Stimulated activated CD4-positive, alpha-beta T cell treated with anti-CD3 and anti-CD28 coated beads, Interleukin-4, amount 100 ng/mL, for 1 hour (primary cell): ENCODE measurements at regions not wholly inside any gene's neighbourhood (a gene's known extent, or its start where the extent isn't known, plus 50 kb on each side); places are given as distances from the start of the nearest gene placed in this dataset.
"Not testable (repeated sequence)": the region's sequence is repeated elsewhere in the genome, so short reads cannot be mapped to it uniquely, and the experiment has no call there.

Source experiments
- DNase-seq: peaks from one replicate; pipeline ENCODE4 v3.0.0-alpha.2; 2020

- DNase-seq, result no peak
Observed at GRCh38 chr5:15383469-15383868, 116.5 kb upstream of the FBXL7 start.

- no peak for DNase-seq
Observed at GRCh38 chr5:15383021-15383420, 117.0 kb upstream of the FBXL7 start.

GRCh38 chr5:15377573-15378340 lies 122.2 kb upstream of the FBXL7 start:
- DNase-seq, result no peak

GRCh38 chr5:15376803-15377202 lies 123.2 kb upstream of the FBXL7 start:
- no peak for DNase-seq

- DNase-seq, result no peak
Observed at GRCh38 chr5:15376088-15376487, 123.9 kb upstream of the FBXL7 start.

GRCh38 chr5:15375559-15375958 lies 124.4 kb upstream of the FBXL7 start:
- no peak for DNase-seq

- no peak for DNase-seq
Observed at GRCh38 chr5:15374886-15375285, 125.1 kb upstream of the FBXL7 start.

- DNase-seq, result no peak
Observed at GRCh38 chr5:15373151-15373550, 126.8 kb upstream of the FBXL7 start.

GRCh38 chr5:15371184-15371583 lies 128.8 kb upstream of the FBXL7 start:
- DNase-seq, result no peak

- DNase-seq, result no peak
Observed at GRCh38 chr5:15368835-15369234, 131.1 kb upstream of the FBXL7 start.

GRCh38 chr5:15367489-15367888 lies 132.5 kb upstream of the FBXL7 start:
- DNase-seq, result no peak

- no peak for DNase-seq
Observed at GRCh38 chr5:15366676-15367391, 133.1 kb upstream of the FBXL7 start.

- DNase-seq, result no peak
Observed at GRCh38 chr5:15365070-15365469, 134.9 kb upstream of the FBXL7 start.

- no peak for DNase-seq
Observed at GRCh38 chr5:15363601-15364000, 136.4 kb upstream of the FBXL7 start.

- not testable (repeated sequence) for DNase-seq
Observed at GRCh38 chr5:15357092-15357453, 142.9 kb upstream of the FBXL7 start.

GRCh38 chr5:15356308-15357091 lies 143.5 kb upstream of the FBXL7 start:
- DNase-seq, result not testable (repeated sequence)

GRCh38 chr5:15354021-15354420 lies 146.0 kb upstream of the FBXL7 start:
- DNase-seq, result no peak

GRCh38 chr5:15353086-15353645 lies 146.8 kb upstream of the FBXL7 start:
- DNase-seq, result no peak

GRCh38 chr5:15350614-15351013 lies 149.4 kb upstream of the FBXL7 start:
- DNase-seq, result no peak

GRCh38 chr5:15346738-15347137 lies 153.2 kb upstream of the FBXL7 start:
- no peak for DNase-seq

- no peak for DNase-seq
Observed at GRCh38 chr5:15344954-15345353, 155.0 kb upstream of the FBXL7 start.

GRCh38 chr5:15338546-15338945 lies 161.4 kb upstream of the FBXL7 start:
- no peak for DNase-seq

- no peak for DNase-seq
Observed at GRCh38 chr5:15334551-15335266, 165.3 kb upstream of the FBXL7 start.
